NCI-H226 (cell line): ENCODE measurements at regions not wholly inside any gene's neighbourhood (a gene's known extent, or its start where the extent isn't known, plus 50 kb on each side); places are given as distances from the start of the nearest gene placed in this dataset.
A peak's percentile ranks its signal among the peaks of the same experiment; 100 is the strongest.

Experiments
- DNase-seq: peaks from one replicate; pipeline ENCODE4 v3.0.0-alpha.2; 2015

- peak; percentile 9 for DNase-seq
Observed at GRCh38 chr6:156725712-156726111, 51.5 kb upstream of the ARID1B start.

- DNase-seq: no peak
Observed at GRCh38 chr6:156720691-156721685, 56.2 kb upstream of the ARID1B start.

GRCh38 chr6:156719720-156720563 lies 57.2 kb upstream of the ARID1B start:
- DNase-seq: peak; percentile 94

DNA sequence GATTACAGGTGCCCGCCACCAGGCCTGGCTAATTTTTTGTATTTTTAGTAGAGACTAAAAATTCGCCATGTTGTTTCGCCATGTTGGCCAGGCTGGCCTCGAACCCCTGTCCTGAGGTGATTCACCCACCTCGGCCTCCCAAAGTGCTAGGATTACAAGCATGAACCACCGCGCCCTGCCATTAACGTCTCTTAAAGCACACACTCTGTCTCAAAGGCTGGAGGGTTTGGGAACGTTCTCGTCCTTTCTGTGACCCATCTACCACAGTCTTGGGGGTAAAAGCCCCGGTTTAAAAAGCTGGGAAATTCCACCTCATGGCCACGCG lies 57.8 kb upstream of the ARID1B start:
- no peak for DNase-seq

GRCh38 chr6:156718647-156719394 lies 58.4 kb upstream of the ARID1B start:
- no peak for DNase-seq

GRCh38 chr6:156717542-156717941 lies 59.6 kb upstream of the ARID1B start:
- no peak for DNase-seq

- no peak for DNase-seq
Observed at GRCh38 chr6:156715839-156716238, 61.3 kb upstream of the ARID1B start.

DNA sequence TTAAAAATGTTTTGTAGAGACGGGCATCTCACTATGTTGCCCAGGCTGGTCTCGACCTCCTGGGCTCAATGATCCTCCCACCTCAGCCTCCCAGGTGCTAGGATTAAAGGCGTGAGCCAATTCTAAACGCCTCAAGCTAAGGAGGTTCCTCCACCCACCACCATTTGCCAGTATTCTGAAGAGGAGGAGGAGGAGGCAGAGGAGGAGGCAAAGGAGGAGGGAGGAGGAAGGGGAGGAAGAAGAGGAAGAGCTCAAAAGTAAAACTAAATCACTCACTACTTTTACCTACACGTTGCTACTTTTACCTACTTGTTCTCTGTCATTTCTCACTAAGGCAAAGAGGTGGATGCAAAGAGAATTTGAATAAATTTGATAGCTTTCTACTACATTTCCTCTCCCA lies 63.6 kb upstream of the ARID1B start:
- DNase-seq: no peak

- no peak for DNase-seq
Observed at GRCh38 chr6:156710479-156710878, 66.7 kb upstream of the ARID1B start.

DNA sequence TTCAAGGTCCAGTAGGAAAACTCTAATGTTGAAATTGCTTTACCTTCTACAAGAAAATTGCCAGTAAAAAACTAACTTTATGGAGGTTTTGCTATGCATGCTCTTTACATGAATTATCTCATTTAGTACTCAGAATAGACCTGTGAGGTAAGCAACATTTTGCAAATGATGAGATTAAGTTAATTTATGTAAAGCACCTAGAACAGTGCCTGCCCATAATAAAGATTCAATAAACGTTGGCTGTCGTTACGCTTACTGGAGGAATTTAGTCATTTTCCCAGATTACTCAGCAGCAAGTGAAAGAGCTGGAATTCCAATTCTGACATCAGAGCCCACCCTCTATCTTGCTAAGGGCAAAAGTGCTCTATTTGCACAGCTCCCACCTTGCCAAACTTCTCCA lies 69.4 kb upstream of the ARID1B start:
- no peak for DNase-seq

DNA sequence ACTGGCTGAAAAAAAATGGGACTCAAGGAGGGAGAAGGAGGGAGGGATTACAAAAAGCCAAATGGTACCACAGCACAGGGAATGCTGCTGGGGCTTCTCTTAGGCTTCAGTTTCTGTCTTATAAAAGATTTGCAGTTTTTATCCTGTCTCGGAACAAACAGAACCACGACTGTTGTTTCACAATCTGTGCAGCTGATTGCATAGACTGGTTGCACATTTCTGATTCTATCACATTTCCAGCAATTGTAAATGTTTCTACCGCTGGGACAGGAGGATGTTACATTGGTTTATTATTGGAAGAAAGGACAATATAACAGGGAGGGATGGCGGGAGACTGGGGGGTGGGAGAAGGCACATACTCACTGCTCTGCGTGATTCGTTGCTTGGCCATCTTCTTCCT lies 73.5 kb upstream of the ARID1B start:
- no peak for DNase-seq

GRCh38 chr6:156701966-156702365 lies 75.2 kb upstream of the ARID1B start:
- no peak for DNase-seq

- no peak for DNase-seq
Observed at GRCh38 chr6:156700440-156701057, 76.6 kb upstream of the ARID1B start.

DNA sequence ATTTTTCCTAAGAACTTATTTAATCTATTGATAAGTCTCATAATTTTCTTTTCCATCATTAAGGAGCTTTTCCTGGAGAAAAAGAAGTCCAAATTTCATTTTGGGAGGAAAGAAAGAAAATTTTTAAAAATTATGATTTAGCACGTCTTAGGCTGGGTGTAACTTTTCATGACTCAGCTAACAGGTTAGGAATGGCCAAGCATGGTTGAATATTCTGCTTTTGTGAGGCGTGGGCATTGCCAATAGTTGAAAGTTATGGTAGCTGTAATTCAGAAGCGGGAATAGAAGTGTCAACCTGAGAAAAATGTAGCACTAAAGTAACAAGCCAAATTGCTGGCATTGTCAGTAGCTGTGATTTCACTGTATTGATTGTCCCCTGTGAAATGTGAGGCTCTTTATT lies 77.2 kb upstream of the ARID1B start:
- DNase-seq: no peak

- peak; percentile 89 for DNase-seq
Observed at GRCh38 chr6:156699017-156699421, 78.2 kb upstream of the ARID1B start.

- DNase-seq: no peak
Observed at GRCh38 chr6:156698239-156699016, 78.8 kb upstream of the ARID1B start.

- no peak for DNase-seq
Observed at GRCh38 chr6:156697225-156697830, 79.8 kb upstream of the ARID1B start.

DNA sequence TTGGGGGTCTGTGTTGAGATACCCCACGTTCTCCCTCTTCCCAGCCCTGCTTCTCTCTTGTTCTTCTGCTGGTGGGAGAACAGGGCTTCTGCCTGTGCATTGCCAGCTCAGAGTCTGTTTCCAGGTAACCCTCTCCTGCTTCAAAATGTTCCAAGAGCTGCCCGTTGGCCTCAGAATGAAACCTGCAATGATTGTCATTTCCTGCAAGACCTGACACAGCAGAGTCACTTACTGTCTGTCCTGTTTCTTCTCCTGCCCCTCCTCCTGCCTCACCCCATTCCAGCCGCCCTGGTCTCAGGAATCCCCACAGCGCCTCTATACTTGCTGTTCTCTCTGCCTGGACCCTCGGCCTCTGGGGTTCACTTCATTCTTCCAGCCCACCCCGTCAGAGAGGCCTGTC lies 81.4 kb upstream of the ARID1B start:
- DNase-seq: no peak

- DNase-seq: no peak
Observed at GRCh38 chr6:156694679-156695078, 82.5 kb upstream of the ARID1B start.

DNA sequence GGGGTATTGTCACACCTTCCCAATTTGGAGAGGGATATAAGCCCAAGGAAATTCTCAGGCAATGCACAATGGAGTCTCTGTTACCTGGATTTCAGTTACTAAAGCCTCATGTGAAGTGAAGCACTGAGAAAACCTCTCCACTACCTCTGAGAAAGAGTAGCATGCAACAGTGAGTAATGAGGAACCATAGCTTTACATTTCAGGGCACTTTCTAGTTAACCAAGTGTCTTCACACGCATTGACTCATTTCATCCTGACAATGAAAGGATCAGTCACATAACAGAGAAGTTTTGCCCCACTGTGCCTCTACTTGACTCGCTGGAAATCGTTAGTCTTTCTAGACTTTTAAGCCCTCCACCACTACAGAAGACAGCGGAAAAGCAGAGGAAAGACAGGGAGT lies 86.2 kb upstream of the ARID1B start:
- no peak for DNase-seq

DNA sequence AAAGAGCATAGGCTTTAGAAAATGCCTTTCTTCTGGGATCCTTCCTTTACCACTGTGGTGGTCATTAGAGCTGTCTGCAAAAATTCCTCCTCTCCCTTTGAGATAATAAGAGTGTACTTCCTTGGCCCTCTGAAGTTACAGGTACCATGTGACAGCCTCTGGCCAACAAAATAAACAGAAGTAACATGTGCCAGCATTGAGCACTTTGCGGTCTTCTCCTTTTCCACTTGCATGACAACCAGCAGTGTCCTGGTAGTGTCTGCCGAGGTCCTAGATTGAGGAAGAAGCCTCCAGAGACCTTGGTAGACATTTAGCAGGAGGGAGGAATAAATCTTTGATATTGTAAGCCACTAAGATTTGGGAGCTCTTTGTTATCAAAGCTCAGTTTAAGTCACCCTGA lies 87.5 kb upstream of the ARID1B start:
- no peak for DNase-seq

DNA sequence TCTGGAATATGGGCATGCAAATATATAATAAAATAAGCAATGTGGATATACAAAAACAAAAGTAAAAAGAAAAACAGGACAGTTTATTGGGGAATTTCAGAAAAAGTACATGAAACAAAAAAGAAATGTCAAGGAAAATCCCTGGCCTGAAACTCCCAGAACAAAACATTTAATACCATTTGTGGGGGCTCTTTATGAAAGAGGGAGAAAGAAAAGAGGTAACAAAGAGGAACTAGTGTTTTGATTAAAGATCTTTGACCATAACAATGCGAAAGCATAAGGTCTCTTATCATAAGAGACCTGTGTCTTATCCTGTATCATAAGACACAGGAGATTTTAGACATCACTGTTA lies 88.6 kb upstream of the ARID1B start:
- no peak for DNase-seq
